GM19023 (cell line): ENCODE measurements at regions not wholly inside any gene's neighbourhood (a gene's known extent, or its start where the extent isn't known, plus 50 kb on each side); places are given as distances from the start of the nearest gene placed in this dataset.
"Not testable (repeated sequence)": the region's sequence is repeated elsewhere in the genome, so short reads cannot be mapped to it uniquely, and the experiment has no call there.

ENCODE experiments used
- ATAC-seq: cut with Tn5 transposase; IDR thresholded peaks from one replicate; pipeline ENCODE4 v1.9.1; 2021; ENCODE audit warnings: mild to moderate bottlenecking, moderate library complexity; ENCODE audit not compliant: unreplicated experiment

DNA sequence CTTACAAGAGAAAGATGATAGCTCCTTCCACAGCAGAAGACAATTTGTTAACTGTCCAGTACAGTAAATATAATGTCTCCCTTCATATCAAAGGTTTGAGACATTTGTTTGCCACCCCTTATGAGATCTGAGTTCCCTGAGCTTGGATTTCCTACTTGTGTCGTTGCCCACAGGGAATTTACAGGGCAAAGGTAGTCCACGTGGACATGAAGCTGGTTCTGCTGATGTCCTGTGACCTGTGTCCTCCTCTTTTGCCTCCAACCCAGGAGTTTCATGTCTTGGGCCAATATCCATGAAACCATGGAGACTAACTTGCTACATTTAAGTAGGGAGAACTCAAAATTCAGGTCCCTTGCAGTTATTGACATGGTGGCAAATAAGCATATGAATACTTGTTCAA lies 172.2 kb upstream of the KCTD7 start:
- ATAC-seq = not testable (repeated sequence)

DNA sequence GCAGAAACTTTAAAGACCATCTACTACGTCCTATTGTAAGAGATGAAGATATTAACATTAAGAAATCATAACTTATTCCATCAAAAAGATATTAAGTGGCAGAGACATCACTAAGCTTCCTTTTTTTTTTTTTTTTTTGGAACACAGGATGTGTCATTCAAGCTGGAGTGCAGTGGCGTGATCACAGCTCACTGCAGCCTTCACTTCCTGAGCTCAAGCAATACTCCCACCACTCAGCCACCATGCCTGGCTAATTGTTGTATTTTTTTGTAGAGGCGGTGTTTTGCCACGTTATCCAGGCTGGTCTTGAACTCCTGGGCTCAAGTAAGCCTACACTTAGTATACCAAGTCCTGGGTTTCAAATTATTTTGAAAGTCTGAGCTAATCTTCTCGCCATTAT lies 169.7 kb upstream of the KCTD7 start:
- ATAC-seq = not testable (repeated sequence)

DNA sequence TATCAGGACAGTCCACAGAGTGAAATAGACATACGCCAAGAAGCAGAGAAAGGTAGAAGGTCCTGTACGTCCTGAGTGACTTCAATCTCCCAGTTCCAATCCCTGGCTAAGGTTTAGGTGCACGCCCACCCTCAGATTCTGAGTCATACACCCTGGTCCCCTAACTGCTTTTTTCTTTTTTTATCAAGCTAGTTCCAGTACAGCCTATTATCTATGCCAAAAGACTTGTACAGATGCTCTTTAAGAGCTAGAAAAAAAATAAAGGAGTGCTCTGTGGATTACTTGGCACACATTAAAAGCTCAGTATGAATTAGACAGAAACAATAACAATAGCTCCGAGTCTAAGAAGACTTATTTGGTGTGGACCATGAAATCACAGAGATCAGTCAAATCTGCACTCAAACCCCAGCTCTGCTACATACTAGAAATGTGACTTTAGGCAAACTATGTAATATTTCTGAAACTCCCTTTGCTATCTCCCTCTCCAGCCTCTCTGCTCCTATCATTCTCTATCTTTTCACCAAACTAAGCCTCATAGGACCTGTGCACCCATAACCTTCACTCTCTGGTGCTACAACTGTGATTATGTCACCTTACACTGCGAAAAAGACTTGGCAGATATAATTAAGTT lies 168.8 kb upstream of the KCTD7 start:
- ATAC-seq = not testable (repeated sequence)

DNA sequence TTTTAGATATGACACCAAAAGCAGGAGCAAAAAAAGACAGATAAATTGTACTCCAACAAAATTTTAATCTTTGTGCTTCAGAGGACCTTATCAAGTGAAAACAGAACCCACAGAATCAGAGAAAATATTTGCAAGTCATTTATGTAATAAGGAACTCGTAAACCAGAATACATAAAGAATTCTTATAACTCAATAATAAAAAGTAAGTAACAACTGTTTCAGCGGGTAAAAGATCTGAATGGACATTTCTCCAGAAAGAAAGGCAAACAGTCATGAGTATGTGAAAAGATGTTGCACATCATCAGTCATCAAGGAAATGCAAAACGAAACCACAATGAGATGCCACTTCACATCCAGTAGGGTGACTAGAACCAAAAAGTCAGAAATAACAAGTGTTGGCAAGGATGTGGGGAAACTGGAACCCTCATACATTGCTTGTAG lies 167.7 kb upstream of the KCTD7 start:
- no peak for ATAC-seq

DNA sequence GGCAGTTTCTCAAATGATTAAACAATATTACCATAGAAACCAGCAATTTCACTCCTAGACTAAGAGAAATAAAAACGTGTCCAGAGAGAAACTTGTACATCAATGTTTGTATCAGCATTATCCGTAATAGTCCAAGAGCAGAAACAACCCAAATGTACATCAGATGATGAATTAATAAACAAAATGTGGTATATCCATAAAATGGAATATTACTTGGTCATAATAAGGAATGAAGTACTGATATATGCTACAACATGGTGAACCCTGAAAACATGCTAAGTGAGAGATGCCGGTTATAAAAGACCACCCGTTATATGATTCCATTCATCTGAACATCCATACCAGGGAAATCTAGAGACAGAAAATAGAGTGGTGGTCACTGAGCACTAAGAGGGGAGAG lies 167.3 kb upstream of the KCTD7 start:
- ATAC-seq = not testable (repeated sequence)

DNA sequence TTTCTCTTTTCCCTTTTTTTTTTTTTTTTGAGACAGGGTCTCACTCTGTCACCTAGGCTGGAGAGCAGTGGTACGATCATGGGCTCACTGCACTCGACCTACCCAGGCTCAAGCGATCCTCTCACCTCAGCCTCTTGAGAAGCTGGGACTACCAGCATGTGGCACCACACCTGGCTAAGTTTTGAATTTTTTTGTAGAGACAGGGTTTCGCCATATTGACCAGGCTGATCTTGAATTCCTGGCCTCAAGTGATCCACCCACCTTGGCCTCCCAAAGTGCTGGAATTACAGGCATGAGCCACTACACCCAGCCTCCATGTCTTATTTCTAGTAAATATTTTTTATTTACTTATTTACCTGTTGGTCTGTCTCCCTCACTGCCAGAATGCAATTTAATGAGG lies 165.8 kb upstream of the KCTD7 start:
- ATAC-seq = not testable (repeated sequence)

DNA sequence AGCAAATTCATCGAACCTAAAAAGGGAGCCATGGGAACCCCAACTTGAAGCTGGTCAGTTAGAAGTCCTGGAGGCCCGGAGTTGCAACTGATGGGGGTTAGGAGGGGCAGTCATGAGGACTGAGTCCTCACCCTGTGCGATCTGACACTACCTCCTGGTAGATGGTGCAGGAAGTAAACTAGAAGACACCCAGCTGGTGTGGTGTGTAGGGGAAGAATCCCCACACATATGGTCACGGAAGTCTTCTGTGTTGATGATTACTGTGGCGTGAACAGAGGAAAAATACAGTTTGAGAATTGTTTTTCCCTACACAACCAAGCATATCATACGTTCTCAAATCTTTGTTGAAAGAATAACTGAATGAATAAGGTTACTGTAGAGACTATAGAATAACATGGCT lies 164.6 kb upstream of the KCTD7 start:
- ATAC-seq = no peak

DNA sequence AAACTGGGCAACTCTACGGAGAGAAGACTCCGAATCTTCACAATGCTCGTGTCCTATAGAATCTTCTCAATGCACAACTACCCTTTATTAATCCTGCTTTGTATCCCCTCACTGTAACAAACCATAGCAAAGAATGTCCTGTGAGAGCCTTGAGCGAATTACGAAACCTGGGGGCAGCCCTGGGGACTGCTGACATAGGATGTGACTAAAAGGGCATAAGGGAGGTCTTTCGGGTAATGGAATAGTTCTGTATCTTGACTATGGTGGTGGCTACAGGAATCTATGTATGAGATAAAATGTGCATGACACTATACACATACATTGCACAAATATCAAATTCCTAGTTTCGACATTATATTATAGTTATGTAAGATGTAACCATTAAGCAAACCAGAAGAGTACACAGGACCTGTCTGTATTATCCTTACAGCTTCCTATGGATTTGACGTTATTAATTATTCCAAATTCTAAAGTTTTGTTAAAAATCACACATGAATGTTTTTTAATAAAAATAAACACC lies 162.5 kb upstream of the KCTD7 start:
- ATAC-seq = no peak

DNA sequence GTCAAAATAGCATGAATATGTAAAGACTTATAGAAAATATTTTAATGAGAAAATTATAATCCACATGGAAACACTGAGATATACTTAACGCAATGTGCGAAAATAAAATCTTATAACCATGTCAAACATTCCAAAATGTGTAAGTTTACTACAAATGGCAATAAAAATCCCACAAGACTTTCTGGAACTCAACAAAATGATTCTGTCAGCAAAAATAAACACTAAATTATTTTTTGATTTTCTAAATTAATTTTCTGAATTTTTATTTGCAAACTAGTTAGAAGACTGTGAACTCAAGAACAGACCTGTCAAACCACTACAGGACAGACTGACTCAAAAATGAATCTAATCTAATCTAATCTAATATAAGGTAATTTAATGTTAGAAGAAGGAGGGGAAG lies 160.8 kb upstream of the KCTD7 start:
- ATAC-seq = no peak

DNA sequence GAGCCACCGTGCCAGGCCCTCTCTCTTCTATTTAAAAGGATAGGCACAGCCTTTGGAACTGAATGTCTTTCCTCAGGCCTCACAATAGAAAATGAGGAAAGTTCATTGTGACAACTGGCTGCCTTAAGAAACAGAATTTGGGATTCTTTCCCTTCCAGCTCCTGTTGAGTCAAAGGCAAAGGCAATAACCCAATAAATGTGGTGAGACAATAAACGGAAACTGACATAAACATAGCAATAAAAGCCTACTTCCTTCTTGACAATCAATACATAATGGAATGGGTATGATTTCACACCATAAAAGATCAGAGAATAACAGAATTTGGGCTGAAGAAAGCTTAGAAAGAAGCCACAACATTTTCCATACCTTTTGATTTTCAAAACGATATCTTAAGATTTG lies 155.6 kb upstream of the KCTD7 start:
- ATAC-seq = not testable (repeated sequence)

DNA sequence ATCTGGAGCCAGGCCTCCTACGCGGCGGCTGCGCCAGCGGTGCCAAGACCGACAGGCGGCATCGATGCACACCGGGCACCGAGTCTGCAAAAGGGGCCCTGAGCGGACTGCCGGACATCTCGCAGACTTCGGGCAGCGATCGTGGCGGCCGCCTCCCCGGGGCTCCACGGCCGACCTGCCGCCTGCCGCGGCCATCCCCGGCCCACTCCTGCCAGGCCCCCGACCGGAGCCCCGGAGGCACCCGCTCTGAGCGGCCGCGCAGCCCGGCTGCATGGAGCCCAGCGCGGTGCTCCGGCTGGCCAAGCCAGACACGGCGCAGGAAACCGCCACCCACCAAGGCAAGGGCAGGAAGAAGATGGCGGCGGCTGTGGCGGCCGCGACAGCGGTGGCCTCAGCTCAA lies 154.2 kb upstream of the KCTD7 start:
- no peak for ATAC-seq

DNA sequence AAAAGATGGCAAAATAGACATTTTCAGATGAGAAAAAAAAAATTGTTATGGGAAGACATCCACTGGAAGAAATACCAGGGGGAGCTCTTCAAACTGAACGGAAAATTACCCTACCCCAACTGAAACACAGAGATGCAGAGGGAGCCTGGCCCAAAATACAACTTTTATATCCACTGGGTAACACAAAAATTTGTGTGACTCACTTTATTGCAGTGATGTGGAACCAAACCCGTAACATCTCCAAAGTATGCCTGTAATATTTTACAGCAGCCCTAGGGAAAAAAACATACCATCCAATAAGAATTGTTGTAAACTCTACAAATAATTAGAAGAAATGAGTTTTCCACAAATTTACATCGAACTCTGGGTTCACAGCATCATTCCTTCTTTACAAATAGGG lies 152.6 kb upstream of the KCTD7 start:
- ATAC-seq = not testable (repeated sequence)

DNA sequence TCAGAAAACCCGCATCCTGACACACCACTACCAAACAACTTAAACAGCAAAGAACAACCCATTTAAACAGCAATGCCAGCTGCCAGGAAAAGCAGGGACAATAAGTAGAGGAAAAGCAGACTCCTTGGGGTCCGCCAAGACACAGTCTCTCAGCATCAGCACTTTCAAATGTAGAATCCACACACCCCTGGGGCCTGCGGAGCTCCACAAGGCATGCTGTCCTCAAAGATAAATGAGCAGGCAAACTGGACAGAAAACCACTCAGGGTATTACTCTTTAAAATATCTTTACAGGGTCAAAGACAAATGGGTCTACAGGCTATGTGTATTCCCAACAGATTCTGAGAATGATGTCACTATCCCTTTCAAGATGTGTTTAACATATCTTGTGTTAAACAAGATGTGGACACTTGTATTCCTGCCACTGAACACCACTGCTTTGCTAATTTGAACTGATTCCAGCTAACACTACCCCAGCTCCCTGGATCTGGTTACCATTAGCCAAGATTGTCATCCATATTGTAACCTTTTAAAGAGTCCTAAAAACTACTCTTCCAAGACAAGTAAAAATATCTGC lies 150.8 kb upstream of the KCTD7 start:
- not testable (repeated sequence) for ATAC-seq

DNA sequence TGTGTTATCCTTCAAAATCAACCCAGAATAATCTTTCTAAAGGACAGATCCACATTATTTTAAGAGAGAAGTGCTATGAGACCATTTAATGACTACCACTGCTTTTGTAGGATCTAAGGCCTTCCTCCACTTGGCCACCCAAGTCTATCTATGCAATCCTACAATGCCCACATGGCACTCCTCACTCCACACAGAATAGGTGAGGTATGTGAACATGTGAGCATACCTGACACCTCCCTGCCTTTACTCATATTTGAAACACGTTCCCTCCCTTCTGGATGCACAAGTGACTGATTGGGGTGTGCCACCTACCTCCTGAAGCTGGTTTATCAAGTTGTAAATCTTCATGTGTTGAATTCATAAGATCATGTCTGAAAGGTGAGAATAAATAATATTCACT lies 147.5 kb upstream of the KCTD7 start:
- not testable (repeated sequence) for ATAC-seq

DNA sequence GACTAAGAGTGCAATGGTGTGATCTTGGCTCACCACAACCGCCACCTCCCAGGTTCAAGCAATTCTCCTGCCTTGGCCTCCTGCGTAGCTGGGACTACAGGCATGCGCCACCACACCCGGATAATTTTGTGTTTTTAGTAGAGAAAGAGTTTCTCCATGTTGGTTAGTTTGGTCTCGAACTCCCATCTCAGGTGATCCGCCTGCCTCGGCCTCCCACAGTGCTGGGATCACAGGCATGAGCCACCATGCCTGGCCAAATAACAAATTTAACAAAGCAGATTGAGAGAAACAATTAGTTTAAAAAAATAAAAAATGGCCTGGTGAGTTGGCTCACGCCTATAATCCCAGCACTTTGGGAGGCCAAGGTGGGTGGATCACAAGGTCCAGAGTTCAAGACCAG lies 139.6 kb upstream of the KCTD7 start:
- ATAC-seq = not testable (repeated sequence)

DNA sequence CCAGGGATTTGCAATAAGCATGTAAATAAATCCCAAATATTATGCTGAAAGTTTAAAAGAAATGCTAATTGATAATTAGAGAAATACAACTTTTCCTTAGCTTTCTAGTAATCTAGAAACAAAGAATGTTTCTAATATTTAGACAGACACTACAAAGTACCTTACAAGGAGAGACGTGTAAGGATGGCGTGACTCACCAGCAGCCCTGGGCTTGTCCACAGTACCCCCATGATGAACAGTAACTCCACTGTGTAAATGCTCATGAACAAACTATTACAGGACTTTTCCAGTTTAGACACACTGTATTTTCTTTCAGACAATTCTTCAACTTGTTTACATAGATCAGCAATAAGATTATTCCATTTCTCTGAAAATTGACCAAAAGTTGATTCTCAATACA lies 138.9 kb upstream of the KCTD7 start:
- ATAC-seq = not testable (repeated sequence)

DNA sequence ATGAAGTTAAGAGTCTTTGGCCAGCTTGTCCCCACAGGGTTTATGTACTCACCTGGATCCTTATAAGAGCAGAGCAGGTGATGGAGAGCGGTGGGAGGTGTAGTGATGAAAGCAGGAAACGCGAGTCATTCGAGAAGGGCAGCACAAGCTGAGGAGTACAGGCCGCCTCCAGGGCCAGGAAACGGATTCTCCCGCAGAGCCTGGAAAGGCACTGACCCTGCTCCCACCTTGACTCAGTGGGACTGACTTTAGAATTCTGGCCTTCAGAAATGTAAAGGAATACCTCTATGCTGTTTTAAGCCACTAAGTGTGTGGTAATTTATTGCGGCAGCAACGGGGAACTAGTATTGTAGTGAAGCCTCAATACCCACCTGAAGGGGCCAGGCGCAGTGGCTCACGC lies 137.7 kb upstream of the KCTD7 start:
- ATAC-seq = not testable (repeated sequence)

DNA sequence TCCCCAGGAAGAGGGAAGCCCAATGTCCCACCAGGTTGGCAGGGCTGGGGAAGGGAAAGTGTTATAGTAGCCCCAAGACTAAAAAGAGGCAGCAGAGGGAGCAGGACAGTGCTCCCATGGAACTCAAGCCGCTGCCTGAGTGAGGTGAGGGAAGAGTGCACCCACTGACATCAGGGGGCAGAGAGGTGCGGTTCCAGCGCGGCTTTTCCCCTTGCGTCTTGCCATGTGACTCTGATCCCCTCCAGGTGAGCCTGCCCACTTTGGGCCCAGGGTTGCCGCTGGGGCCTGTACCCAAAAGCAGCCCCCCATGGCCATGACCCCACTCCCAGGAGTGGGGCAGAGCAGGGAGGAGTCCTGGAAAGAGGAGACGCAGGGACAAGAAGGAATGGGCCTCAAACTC lies 136.3 kb upstream of the KCTD7 start:
- not testable (repeated sequence) for ATAC-seq

DNA sequence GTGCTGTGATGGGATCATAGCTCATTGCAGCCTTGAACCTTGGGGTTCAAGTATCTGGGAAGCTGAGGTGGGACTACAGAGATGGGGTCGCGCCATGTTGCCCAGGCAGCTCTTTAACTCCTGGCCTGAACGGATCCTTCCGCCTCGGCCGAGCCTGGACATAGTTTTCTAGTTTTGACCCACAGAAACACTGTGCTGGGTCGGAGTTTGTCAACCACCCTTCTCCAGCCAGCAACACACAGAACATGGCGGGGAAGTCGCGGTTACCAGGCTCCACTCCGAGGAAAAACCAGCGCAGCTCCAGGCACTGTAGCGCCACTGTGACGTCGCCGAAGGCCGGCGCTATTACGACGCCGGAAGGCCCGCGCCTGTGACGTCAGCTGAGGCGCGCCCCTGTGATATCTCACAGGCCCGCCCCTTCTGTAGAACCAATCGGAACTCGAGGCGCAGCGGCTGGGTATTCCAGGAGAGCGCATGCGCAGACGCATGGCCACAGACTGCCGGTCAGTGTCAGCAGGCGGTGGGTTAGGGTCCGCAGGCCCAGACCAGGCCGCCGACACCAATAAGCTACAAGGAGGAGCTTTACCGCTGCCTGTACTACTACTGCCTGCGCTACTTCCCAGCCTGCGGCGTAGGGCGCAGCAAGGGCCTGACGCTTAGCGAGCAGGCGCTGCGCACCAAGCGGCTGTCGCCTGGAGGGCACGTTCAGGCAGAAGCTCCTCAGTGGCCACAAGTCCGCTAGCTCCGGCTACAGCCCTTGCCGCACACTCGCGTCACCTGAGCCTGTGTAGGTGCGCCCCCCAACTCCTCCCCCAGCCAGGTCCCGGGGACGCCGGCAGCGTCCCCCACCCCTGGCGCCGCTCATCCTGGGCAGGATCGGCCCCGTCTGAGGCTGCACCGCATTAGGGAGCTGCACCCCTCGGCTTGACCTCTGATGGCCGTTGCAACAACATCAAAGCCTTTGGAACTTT lies 135.2 kb upstream of the KCTD7 start:
- peak; percentile 97 for ATAC-seq

DNA sequence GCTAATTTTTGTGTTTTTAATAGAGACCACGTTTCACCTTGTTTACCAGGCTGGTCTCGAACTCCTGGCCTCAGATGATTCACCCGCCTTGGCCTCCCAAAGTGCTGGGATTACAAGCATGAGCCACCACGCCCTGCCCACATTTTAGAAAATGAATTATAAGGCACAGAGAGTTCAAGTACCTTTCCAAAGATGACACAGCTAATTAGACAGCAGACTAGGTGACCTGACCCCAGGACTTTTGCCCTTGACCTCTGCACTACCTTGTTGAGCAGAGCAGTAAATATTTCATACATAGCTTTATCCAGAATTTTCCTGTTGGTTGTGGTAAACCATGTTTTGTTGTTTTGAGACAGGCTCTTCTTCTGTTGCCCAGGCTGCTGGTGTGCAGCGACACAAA lies 131.3 kb upstream of the KCTD7 start:
- no peak for ATAC-seq

DNA sequence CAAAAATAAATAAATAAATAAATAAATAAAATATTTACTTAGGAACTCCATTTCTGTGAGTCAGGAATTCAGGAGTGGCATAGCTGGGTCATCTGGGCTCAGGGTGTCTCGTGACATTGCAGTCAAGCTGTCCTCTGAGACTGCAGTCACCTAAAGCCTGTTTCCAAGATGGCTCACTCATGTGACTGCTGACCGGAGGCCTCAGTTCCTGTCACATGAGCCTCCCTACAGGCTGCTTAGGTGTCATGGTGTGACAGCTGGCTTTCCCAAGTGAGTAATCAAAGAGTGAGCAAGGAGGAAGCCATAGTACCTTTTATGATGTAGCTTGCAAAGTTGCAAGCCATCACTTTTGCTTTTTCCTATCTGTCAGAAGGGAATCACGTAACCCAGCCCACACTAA lies 128.6 kb upstream of the KCTD7 start:
- ATAC-seq = no peak
